ENCODE measurements at regions not wholly inside any gene's neighbourhood (a gene's known extent, or its start where the extent isn't known, plus 50 kb on each side); places are given as distances from the start of the nearest gene placed in this dataset.

DNA sequence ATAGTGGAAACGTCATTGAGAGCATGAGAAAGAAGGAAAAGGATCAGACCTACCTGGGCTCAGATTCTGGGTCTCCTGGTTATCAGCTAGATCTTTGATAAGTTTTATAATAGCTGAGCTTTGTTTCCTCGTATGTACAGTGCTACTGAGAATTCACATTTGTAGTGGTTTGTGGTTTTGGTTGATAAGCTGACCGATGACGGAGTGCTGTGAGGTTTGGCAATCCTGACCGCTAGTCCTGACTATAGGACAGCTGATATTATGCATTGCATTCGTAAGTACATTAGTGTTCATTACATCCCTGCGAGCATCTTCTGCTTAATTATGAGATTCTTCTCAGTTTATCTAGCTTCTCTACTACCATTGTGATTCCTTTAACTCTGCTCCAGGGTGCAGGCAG is 190.7 kb upstream of the SLC27A6 start:
- no peak for TF ChIP-seq POLR2A (IDR thresholded peaks at IDR 0.05)
- TF ChIP-seq, protein P1, sequence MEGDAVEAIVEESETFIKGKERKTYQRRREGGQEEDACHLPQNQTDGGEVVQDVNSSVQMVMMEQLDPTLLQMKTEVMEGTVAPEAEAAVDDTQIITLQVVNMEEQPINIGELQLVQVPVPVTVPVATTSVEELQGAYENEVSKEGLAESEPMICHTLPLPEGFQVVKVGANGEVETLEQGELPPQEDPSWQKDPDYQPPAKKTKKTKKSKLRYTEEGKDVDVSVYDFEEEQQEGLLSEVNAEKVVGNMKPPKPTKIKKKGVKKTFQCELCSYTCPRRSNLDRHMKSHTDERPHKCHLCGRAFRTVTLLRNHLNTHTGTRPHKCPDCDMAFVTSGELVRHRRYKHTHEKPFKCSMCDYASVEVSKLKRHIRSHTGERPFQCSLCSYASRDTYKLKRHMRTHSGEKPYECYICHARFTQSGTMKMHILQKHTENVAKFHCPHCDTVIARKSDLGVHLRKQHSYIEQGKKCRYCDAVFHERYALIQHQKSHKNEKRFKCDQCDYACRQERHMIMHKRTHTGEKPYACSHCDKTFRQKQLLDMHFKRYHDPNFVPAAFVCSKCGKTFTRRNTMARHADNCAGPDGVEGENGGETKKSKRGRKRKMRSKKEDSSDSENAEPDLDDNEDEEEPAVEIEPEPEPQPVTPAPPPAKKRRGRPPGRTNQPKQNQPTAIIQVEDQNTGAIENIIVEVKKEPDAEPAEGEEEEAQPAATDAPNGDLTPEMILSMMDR (IDR thresholded peaks at IDR 0.05) = no peak

All from testis (tissue), 2 donors.